ENCODE measurements at regions not wholly inside any gene's neighbourhood (a gene's known extent, or its start where the extent isn't known, plus 50 kb on each side); places are given as distances from the start of the nearest gene placed in this dataset.

DNA sequence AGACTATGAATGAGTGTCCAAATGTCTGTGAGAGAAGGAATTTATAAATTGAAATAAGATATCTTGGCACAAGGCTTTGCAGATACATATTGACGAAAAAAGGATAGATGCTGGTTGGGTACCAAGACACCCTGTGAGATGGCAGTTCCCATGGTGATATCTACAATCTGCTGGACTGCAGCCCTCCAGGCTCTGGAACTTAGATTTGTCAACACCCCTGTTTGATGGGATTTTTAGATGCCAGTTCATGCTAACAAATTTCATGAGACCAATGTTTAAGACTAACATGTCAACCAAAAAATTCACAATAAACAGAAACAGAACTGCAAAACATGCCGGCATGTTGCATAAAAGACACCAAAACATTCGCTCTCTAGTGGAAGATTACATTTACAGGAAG lies 400.3 kb upstream of the CNTNAP5 start:
- Mint-ChIP-seq H3K36me3 (ENCODE audit: low read depth) (no peaks in the 10 kb centered on the region), H3K27me3 (ENCODE audit: insufficient read depth) (no peaks in the 10 kb centered on the region), H3K4me3 (no peak overlapping the region), H3K27ac (no peak overlapping the region), H3K4me1 (ENCODE audit: low read depth) (no peaks in the 10 kb centered on the region), H3K9me3 (peaks cover 42% of the 10 kb centered on the region)
- no peak for DNase-seq
- TF ChIP-seq, protein P1, sequence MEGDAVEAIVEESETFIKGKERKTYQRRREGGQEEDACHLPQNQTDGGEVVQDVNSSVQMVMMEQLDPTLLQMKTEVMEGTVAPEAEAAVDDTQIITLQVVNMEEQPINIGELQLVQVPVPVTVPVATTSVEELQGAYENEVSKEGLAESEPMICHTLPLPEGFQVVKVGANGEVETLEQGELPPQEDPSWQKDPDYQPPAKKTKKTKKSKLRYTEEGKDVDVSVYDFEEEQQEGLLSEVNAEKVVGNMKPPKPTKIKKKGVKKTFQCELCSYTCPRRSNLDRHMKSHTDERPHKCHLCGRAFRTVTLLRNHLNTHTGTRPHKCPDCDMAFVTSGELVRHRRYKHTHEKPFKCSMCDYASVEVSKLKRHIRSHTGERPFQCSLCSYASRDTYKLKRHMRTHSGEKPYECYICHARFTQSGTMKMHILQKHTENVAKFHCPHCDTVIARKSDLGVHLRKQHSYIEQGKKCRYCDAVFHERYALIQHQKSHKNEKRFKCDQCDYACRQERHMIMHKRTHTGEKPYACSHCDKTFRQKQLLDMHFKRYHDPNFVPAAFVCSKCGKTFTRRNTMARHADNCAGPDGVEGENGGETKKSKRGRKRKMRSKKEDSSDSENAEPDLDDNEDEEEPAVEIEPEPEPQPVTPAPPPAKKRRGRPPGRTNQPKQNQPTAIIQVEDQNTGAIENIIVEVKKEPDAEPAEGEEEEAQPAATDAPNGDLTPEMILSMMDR (IDR thresholded peaks at IDR 0.05), result no peak

DNA sequence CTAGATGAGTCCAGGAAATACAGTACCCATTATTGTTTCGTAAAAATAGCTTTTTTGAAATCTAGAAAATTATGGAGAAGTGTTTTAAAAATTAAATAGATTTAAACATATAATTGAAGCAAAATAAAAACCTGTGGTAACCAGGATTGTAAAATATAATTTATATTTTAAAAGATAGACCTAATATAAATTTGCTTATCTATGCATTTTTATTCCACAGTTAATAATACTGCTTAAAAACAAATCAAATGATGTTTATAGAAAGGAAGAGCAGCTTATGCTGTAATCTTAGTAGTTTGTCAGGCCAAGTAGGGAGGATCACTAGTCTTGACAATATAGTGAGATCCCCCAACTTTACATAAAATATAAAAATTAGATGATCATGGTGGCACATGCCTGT lies 388.9 kb upstream of the CNTNAP5 start:
- Mint-ChIP-seq H3K4me3 (no peak overlapping the region), H3K27me3 (ENCODE audit: insufficient read depth) (no peaks in the 10 kb centered on the region), H3K4me1 (ENCODE audit: low read depth) (no peaks in the 10 kb centered on the region), H3K27ac (no peak overlapping the region), H3K9me3 (peaks cover 24% of the 10 kb centered on the region), H3K36me3 (ENCODE audit: low read depth) (no peaks in the 10 kb centered on the region)
- no peak for DNase-seq
- TF ChIP-seq, protein P1 (IDR thresholded peaks at IDR 0.05), result no peak

DNA sequence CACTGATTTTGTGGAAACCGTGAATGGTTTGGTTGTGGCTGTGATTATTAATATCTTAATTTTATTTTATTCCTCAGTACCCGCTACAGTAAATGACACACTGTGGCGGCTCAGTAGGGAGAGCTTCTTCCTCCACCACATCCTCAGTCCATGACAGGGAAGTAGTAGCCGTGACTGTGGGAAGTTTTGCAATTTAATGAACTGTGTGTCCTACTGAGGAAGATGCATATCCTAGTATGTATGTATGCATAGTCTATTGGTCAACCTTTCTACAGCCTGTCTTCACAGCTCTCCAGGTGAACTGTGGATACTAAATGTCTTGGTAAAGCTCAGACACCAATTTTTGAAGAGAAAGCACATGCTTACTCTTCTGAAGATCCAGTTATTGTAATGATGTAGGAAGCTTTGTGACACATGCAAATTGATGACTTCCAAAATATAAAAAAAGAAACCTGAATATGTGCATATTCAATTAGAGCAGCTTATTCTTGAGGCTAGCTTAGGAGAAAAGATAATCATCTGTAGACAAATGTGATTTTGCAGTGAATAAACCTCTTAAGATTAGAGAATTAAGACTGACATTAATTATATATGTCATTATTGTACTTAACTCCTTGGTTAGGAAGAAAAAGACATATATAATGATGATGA lies 384.3 kb upstream of the CNTNAP5 start:
- no peak overlapping the region for H3K27ac Mint-ChIP-seq
- H3K9me3 Mint-ChIP-seq, result peaks cover 20% of the 10 kb centered on the region
- TF ChIP-seq, protein P1 (IDR thresholded peaks at IDR 0.05), result no peak
- no peaks in the 10 kb centered on the region for H3K4me1 Mint-ChIP-seq (ENCODE audit: low read depth)
- no peaks in the 10 kb centered on the region for H3K27me3 Mint-ChIP-seq (ENCODE audit: insufficient read depth)
- no peak overlapping the region for H3K4me3 Mint-ChIP-seq
- no peaks in the 10 kb centered on the region for H3K36me3 Mint-ChIP-seq (ENCODE audit: low read depth)
- no peak for DNase-seq

DNA sequence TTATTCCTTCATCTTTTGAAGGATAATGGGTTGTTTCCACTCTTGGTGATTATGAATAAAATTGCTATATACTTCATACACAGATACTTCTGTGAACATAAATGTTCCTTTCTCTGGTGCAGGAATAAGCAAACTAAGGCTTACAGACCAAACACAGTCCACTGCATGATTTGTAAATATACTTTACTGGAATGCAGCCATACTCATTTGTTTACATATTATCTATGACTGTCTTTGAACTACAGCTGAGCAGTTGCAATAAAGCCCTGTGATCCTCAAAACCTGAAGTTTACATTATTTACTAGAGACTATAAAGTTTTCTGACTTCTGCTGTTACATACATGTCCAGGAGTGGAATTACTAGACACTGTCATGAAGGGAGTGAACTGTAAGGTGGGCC lies 381.0 kb upstream of the CNTNAP5 start:
- H3K4me3 Mint-ChIP-seq, result no peak overlapping the region
- H3K4me1 Mint-ChIP-seq (ENCODE audit: low read depth), result no peaks in the 10 kb centered on the region
- no peaks in the 10 kb centered on the region for H3K27me3 Mint-ChIP-seq (ENCODE audit: insufficient read depth)
- DNase-seq, result no peak
- H3K9me3 Mint-ChIP-seq, result peaks cover 25% of the 10 kb centered on the region
- H3K36me3 Mint-ChIP-seq (ENCODE audit: low read depth), result no peaks in the 10 kb centered on the region
- TF ChIP-seq, protein P1 (IDR thresholded peaks at IDR 0.05), result no peak
- no peak overlapping the region for H3K27ac Mint-ChIP-seq

DNA sequence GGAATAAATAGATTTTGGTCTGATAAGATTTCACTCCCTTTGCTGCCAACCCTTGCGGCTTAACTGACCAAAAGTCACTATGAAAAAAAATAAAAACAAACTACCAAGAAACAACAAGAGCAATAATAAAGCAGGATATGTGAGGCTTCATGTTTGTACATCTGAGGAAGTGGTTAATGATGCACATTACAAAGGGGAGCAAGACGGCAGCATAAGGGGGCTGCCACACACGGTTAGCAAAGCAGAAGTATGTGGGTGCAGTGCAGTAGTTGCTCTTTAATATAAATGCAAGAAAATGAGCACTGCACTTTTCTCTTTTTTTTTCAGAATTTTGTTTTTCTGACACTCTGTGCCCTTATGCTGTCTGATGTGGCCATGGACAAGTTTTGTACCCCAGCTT lies 377.1 kb upstream of the CNTNAP5 start:
- no peak overlapping the region for H3K27ac Mint-ChIP-seq
- H3K9me3 Mint-ChIP-seq, result peaks cover 39% of the 10 kb centered on the region
- DNase-seq, result no peak
- no peaks in the 10 kb centered on the region for H3K27me3 Mint-ChIP-seq (ENCODE audit: insufficient read depth)
- TF ChIP-seq, protein P1 (IDR thresholded peaks at IDR 0.05), result no peak
- H3K36me3 Mint-ChIP-seq (ENCODE audit: low read depth), result no peaks in the 10 kb centered on the region
- H3K4me1 Mint-ChIP-seq (ENCODE audit: low read depth), result no peaks in the 10 kb centered on the region
- H3K4me3 Mint-ChIP-seq, result no peak overlapping the region

DNA sequence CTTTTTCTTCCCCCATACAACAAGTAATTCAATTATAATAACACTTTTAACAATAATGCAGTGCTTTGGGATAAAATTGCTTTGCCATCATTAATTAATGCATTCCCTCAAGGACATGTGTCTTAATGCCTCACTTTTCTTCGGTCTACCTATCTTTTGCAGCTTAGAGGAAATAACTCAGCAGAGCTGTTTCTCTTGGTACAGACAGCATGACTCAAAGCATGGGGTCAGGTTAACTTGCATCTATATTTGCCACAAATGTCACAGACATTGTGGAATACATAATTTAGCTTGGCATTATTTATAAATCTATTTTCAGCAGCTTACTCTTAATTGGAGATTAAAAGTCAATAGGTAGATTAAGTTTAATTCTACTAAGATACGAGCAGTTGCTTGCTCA lies 376.1 kb upstream of the CNTNAP5 start:
- no peaks in the 10 kb centered on the region for H3K36me3 Mint-ChIP-seq (ENCODE audit: low read depth)
- H3K4me3 Mint-ChIP-seq, result no peak overlapping the region
- H3K9me3 Mint-ChIP-seq, result peaks cover 35% of the 10 kb centered on the region
- H3K4me1 Mint-ChIP-seq (ENCODE audit: low read depth), result no peaks in the 10 kb centered on the region
- no peaks in the 10 kb centered on the region for H3K27me3 Mint-ChIP-seq (ENCODE audit: insufficient read depth)
- no peak for DNase-seq
- TF ChIP-seq, protein P1 (IDR thresholded peaks at IDR 0.05), result no peak
- no peak overlapping the region for H3K27ac Mint-ChIP-seq
